ENCODE measurements at regions not wholly inside any gene's neighbourhood (a gene's known extent, or its start where the extent isn't known, plus 50 kb on each side); places are given as distances from the start of the nearest gene placed in this dataset.

DNA sequence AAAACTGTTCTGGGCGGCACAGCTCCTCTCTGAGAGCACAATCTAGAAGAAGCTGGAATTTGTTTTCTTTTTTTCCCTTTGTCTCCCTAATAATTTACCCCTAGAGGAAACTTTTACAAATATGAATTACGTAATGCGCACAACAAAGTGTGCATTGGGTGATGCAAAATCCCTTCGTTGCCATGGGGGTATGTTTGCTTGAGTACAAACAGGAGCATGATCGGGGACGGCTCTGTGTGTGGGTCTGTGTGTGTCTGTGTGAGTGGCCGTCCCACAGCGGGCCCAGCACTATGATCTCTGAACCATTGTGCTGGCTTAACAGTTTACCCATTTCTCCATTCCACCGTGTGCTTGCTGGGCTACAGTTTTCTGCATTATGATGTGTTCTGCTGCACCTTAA, 278.2 kb downstream of the CDC5L start:
- no peak for DNase-seq

- no peak for DNase-seq
Observed at GRCh38 chr6:44666324-44666723, 278.8 kb downstream of the CDC5L start.

GRCh38 chr6:44667226-44667625, 279.7 kb downstream of the CDC5L start:
- no peak for DNase-seq

GRCh38 chr6:44667668-44668390, 280.3 kb downstream of the CDC5L start:
- no peak for DNase-seq

DNA sequence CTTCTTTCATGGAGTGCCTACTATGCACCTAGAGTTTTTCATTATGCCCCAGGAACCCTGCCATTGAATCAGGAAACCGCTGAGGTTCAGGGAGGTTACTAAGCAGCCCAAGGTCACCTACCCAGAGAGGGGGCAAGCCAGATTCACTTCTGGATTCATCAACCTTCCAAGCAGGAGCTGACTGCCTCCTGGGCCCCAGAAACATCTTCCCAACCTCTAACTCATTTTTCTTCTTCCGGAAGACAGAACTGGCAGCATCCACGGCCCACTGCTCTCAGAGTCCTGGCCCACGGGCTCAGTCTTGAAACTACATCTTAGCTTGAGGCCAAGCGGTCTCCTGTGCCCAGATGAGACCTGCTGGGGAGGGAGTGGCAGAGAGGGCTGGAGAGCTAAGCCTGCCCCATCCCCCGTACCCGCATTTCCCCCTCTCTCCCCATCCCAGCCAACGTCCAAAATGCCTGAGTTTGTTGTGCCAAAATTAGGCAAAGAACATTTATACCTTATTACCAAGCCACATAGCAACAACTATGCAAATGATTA, 281.0 kb downstream of the CDC5L start:
- DNase-seq, result no peak

DNA sequence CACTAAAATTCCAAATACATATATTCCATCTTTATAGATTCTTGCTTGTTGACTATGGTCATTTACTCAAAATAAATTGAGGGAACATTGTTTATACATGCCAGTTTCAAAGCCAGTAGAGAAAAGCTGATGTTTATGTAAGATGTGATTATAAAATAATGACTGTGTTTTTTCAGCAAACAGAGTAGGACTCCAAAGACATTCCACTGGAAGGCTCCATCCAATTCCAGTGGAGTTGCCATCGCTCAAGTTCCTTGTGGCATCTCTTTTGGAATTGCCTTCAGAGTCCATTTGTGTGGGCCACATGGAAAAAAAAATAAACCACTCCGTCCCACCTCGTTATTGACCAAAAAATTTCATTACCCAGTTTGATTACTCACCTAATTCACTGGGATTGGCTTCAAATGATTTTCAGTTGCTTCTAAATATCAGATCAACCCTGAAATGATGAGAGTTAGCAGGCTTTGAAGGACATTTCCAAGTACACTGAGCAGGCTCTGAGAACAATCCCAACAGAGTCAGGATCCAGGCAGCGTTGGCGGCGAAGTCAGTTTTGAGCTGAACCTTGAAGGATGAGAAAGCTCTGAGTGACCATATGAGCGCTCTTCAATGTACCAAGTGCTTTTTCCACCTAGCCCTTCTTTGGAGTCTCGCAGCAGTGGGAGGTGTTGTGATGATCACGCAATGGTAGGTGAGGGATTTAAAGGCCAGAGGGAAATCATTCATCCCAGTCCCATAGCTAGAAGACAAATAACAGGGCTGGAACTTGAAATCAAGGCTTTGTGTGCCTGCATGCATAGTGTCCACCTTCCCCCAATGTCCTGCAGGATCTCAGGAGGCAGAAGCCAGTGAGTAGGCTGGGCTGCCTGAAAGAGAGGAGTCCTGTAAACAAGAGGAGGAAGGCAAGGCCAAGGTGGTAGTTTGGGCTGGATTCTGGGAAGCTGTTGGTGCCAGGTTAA, 281.7 kb downstream of the CDC5L start:
- DNase-seq, result no peak

DNA sequence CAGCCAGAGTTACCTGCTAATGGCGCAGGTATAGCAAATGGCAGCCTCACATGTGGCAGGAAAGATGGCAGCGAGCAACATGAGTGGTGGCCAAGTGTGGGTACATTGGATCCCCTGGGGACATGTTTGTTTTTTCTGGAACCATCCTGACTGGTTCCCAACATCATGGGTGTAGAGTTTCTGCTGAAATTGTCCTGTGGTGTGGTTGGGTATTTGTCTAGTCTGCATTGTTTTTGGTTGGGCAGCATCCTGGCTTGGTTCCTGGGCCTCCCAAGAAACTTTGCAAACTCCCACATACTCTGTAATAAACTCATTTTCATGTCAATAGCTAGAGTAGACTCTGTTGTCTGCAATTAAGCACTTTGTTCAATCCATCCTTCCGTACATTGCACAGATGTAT, 282.6 kb downstream of the CDC5L start:
- DNase-seq, result no peak

- no peak for DNase-seq
Observed at GRCh38 chr6:44671333-44671732, 283.8 kb downstream of the CDC5L start.

GRCh38 chr6:44672086-44672485, 284.6 kb downstream of the CDC5L start:
- DNase-seq, result no peak

DNA sequence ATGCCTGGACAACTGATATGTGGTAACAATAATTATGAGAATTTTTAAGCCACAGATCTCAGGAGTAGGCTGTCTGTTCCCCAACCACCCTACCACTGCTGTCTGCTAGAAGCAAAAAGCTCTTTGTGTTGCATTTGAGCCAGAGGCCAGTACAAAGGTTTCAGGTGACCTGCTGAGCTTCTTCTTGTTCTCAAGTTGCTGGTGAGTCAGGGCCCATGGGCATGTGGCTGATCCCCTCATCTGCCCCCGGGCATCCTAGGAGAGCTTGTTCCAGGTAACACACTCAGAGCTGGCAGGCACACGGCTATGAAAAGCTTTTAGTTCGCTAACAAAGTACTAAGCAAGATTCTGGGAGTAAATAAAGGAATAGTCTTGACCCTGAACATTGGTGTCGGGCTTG, 285.3 kb downstream of the CDC5L start:
- no peak for DNase-seq

DNA sequence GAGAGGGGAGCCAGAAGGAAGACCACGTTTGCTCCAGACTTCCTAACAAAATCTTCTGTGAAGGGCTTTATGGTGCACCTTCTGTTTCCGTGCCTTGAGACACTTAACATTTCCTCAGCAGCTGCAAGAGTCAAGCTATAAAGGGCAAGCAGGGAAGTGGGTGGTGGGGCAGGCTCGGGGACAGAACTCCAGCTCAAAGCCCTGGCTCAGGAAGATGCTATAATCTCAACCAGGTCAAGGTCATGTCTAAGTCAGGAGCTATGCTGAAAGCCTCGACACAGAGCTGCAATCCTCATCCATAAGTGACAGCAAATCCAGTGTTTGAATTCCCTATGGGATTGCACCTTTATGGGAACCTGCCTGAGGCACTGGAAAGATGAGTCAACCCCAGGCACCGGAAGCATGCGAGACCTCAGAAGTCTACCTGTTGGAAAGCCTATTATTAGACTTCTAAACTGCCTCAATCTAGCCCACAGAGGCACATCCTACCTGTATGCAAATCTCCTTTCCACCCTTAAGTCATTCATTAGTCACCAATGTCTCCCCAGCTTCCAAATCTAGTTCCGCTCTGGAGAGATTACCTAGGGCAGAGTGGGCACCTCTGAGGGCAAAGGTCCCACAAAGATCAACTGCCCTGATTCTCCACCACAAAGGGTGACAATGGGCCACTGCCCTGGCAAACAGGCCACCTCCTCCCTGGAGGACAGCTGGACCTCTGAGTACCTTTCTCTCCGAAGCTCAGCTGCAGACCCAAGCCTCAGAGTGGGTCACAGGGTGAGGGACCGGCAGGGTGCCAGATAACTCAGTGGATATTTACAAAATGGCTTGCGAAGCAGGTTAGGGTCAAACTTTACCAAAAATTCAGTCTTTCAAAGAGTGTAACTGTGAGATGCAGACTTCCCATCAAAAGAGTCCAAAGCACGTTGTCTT, 287.0 kb downstream of the CDC5L start:
- DNase-seq, result no peak

- DNase-seq, result no peak
Observed at GRCh38 chr6:44675449-44675848, 287.9 kb downstream of the CDC5L start.

GRCh38 chr6:44676246-44676790, 288.8 kb downstream of the CDC5L start:
- no peak for DNase-seq

DNA sequence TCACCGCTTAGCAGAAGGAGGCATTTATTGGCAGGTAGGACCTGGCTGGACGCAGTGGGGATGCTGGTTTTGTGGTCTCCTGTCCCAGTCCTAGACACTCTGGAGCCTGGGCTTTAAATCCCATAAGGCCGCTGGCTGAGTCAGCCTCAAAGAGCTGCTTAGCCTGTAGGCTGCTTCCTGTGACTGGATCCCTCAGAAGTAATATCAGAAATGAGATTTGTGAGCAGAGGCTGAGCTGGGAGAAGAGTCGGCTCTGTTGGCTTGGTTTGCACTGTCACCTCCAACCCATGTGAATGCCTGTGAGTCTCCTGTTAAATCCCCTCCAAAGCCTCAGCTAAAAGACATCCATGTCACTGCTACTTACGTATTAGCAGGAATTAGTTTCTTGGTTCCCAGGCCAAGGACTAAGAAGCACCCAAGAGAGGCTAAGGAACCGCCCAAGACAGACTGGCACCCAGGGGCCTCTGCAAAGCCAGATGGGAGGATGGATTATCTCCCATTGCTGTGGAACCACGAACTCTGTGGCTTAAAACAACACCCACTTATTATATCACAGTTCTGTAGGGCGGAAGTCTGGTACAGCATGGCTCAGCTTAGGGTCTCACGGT, 289.4 kb downstream of the CDC5L start:
- no peak for DNase-seq

- no peak for DNase-seq
Observed at GRCh38 chr6:44678252-44678935, 290.9 kb downstream of the CDC5L start.

DNA sequence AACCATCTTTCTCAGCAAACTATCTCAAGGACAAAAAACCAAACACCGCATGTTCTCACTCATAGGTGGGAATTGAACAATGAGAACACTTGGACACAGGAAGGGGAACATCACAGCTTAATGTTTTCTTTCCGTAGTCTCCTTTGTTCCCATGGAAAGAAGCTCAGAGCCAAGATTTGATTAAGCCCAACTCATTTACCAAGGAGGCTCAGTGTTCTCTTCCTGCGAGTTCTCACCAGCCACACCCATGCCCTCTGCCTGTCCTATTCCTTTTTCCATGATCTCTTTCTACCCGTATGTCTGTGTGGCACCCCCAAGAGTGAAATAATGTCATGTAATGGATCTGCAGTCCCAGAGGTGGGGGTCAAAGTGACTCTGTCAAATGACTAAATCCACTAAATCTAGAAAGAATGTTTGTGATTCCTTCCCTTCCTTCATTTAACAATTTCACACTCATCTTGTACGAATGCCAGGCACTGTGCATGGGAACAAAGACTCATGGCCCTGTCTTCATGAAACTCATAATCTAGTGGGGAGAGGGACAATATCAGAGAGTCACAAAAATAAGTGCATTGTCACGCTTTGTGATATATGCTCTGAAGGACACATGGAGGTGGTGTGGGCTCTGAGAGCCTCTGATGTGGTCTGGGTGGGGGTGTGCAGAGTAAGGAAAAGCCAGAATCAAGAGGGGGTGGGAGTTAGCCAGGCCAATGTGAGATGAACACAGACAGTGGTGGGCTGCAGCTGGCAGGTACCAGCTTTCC, 292.1 kb downstream of the CDC5L start:
- DNase-seq, result no peak

DNA sequence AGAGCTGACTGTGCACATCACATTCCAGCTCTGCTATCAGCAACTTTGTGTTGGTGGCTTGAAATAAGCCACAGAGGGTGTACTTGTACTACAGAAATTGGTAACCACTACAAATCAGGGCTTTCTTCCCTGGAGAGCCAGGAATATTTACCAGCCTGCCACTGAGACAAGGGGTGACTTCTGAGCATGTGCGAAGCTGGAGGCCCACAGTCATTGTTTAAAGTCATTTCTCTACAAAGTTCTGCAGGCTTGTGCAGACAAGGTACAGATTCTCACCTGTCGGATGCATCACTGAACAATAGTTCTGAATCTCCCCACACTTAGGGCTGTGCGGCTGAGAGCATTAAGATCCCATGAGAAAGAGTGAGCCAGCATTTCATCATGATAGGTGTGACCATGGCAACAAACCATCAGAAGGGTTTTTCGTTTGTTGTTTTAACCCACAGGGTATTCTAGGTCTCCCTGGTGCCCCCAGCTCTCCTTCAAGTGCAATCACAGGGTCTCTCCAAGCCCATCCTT, 292.8 kb downstream of the CDC5L start:
- no peak for DNase-seq

GRCh38 chr6:44681761-44682160, 294.3 kb downstream of the CDC5L start:
- DNase-seq, result no peak

GRCh38 chr6:44682280-44682679, 294.8 kb downstream of the CDC5L start:
- DNase-seq, result no peak
